ENCODE measurements at regions not wholly inside any gene's neighbourhood (a gene's known extent, or its start where the extent isn't known, plus 50 kb on each side); places are given as distances from the start of the nearest gene placed in this dataset.
"Not testable (repeated sequence)": the region's sequence is repeated elsewhere in the genome, so short reads cannot be mapped to it uniquely, and the experiment has no call there.

- H3K36me3 ChIP-seq (ENCODE audit: control insufficient read depth in 2 of 2, extremely low read depth in 1 of 2, insufficient read depth in 2 of 2, low read length in 2 of 2); H2AFZ ChIP-seq (ENCODE audit: low read depth, low read length); H3K27ac ChIP-seq (ENCODE audit: insufficient read depth, low read depth, low read length); H3K4me3 ChIP-seq (replicated peaks in 1 of 3; ENCODE audit: insufficient read depth in 1 of 3, low read depth in 1 of 3, low read length in 3 of 3); H3K4me1 ChIP-seq (ENCODE audit: control insufficient read depth, extremely low read depth, insufficient read depth, low read length); H4K20me1 ChIP-seq (replicated peaks; ENCODE audit: control insufficient read depth, extremely low read depth, insufficient read depth, low read length); POLR2A ChIA-PET; DNase-seq (ENCODE audit: low read depth, low spot score); dilution Hi-C loops (cut with MboI; ENCODE audit: extremely low pct_ligation_motif_present, low sequenced_read_pairs); CTCF ChIA-PET; H3K27me3 ChIP-seq (ENCODE audit: control insufficient read depth in 2 of 2, insufficient read depth in 2 of 2, low read length in 2 of 2); H3K4me2 ChIP-seq (ENCODE audit: insufficient read depth, low read length); BruUV-seq (replicated peaks); H3K9ac ChIP-seq (replicated peaks; ENCODE audit: extremely low read depth, insufficient read depth, low read length); H3K9me1 ChIP-seq (replicated peaks; ENCODE audit: control insufficient read depth, extremely low read depth, insufficient read depth, low read length); FAIRE-seq; H3K9me3 ChIP-seq (replicated peaks; ENCODE audit: control insufficient read depth, insufficient read depth, low read length); intact Hi-C loops (cut with micrococcal nuclease); H3K79me2 ChIP-seq (ENCODE audit: control insufficient read depth, insufficient read depth, low read length): not testable (repeated sequence)
Observed at GRCh38 chr9:38904719-38905118, 184.8 kb upstream of the FAM240B start.

GRCh38 chr9:38901534-38902177, 181.7 kb upstream of the FAM240B start:
- H3K9me3 ChIP-seq (replicated peaks; ENCODE audit: control insufficient read depth, insufficient read depth, low read length); H4K20me1 ChIP-seq (replicated peaks; ENCODE audit: control insufficient read depth, extremely low read depth, insufficient read depth, low read length); H3K4me1 ChIP-seq (ENCODE audit: control insufficient read depth, extremely low read depth, insufficient read depth, low read length); H3K9ac ChIP-seq (replicated peaks; ENCODE audit: extremely low read depth, insufficient read depth, low read length); DNase-seq (ENCODE audit: low read depth, low spot score); FAIRE-seq; intact Hi-C loops (cut with micrococcal nuclease); H3K9me1 ChIP-seq (replicated peaks; ENCODE audit: control insufficient read depth, extremely low read depth, insufficient read depth, low read length); dilution Hi-C loops (cut with MboI; ENCODE audit: extremely low pct_ligation_motif_present, low sequenced_read_pairs); H3K79me2 ChIP-seq (ENCODE audit: control insufficient read depth, insufficient read depth, low read length); H3K27ac ChIP-seq (ENCODE audit: insufficient read depth, low read depth, low read length); BruUV-seq (replicated peaks); CTCF ChIA-PET; POLR2A ChIA-PET; H3K27me3 ChIP-seq (ENCODE audit: control insufficient read depth in 2 of 2, insufficient read depth in 2 of 2, low read length in 2 of 2); H3K4me3 ChIP-seq (replicated peaks in 1 of 3; ENCODE audit: insufficient read depth in 1 of 3, low read depth in 1 of 3, low read length in 3 of 3); H2AFZ ChIP-seq (ENCODE audit: low read depth, low read length); H3K4me2 ChIP-seq (ENCODE audit: insufficient read depth, low read length); H3K36me3 ChIP-seq (ENCODE audit: control insufficient read depth in 2 of 2, extremely low read depth in 1 of 2, insufficient read depth in 2 of 2, low read length in 2 of 2): not testable (repeated sequence)

DNA sequence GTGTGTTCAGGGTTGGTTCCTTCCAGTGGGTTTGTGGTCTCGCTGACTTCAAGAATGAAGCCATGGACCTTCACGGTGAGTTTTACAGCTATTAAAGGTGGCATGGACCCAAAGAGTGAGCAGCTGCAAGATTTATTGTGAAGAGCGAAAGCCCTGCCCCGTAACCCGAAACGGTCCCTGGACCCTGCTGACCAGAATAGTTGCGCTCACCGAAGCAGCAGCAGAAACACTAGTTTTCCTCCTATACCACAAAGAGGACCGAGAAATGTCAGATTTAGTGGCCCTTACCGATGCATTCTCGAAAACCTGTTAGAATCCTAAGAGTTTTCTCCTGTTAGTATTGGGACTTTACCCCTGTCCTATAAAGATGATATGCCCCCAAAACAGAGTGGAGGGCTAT, 176.5 kb upstream of the FAM240B start:
- H3K36me3 ChIP-seq (ENCODE audit: control insufficient read depth in 2 of 2, extremely low read depth in 1 of 2, insufficient read depth in 2 of 2, low read length in 2 of 2); CTCF ChIA-PET; H3K27ac ChIP-seq (ENCODE audit: insufficient read depth, low read depth, low read length); H3K9ac ChIP-seq (replicated peaks; ENCODE audit: extremely low read depth, insufficient read depth, low read length); intact Hi-C loops (cut with micrococcal nuclease); H4K20me1 ChIP-seq (replicated peaks; ENCODE audit: control insufficient read depth, extremely low read depth, insufficient read depth, low read length); H3K9me3 ChIP-seq (replicated peaks; ENCODE audit: control insufficient read depth, insufficient read depth, low read length); H3K4me3 ChIP-seq (replicated peaks in 1 of 3; ENCODE audit: insufficient read depth in 1 of 3, low read depth in 1 of 3, low read length in 3 of 3); FAIRE-seq; H3K9me1 ChIP-seq (replicated peaks; ENCODE audit: control insufficient read depth, extremely low read depth, insufficient read depth, low read length); H2AFZ ChIP-seq (ENCODE audit: low read depth, low read length); dilution Hi-C loops (cut with MboI; ENCODE audit: extremely low pct_ligation_motif_present, low sequenced_read_pairs); H3K27me3 ChIP-seq (ENCODE audit: control insufficient read depth in 2 of 2, insufficient read depth in 2 of 2, low read length in 2 of 2); POLR2A ChIA-PET; H3K79me2 ChIP-seq (ENCODE audit: control insufficient read depth, insufficient read depth, low read length); H3K4me2 ChIP-seq (ENCODE audit: insufficient read depth, low read length); DNase-seq (ENCODE audit: low read depth, low spot score); BruUV-seq (replicated peaks); H3K4me1 ChIP-seq (ENCODE audit: control insufficient read depth, extremely low read depth, insufficient read depth, low read length): not testable (repeated sequence)

- H3K4me1 ChIP-seq (ENCODE audit: control insufficient read depth, extremely low read depth, insufficient read depth, low read length); H3K4me2 ChIP-seq (ENCODE audit: insufficient read depth, low read length); H4K20me1 ChIP-seq (replicated peaks; ENCODE audit: control insufficient read depth, extremely low read depth, insufficient read depth, low read length); H3K27me3 ChIP-seq (ENCODE audit: control insufficient read depth in 2 of 2, insufficient read depth in 2 of 2, low read length in 2 of 2); H3K9me1 ChIP-seq (replicated peaks; ENCODE audit: control insufficient read depth, extremely low read depth, insufficient read depth, low read length); H2AFZ ChIP-seq (ENCODE audit: low read depth, low read length); H3K4me3 ChIP-seq (replicated peaks in 1 of 3; ENCODE audit: insufficient read depth in 1 of 3, low read depth in 1 of 3, low read length in 3 of 3); H3K79me2 ChIP-seq (ENCODE audit: control insufficient read depth, insufficient read depth, low read length); CTCF ChIA-PET; H3K36me3 ChIP-seq (ENCODE audit: control insufficient read depth in 2 of 2, extremely low read depth in 1 of 2, insufficient read depth in 2 of 2, low read length in 2 of 2); BruUV-seq (replicated peaks); H3K27ac ChIP-seq (ENCODE audit: insufficient read depth, low read depth, low read length); dilution Hi-C loops (cut with MboI; ENCODE audit: extremely low pct_ligation_motif_present, low sequenced_read_pairs); FAIRE-seq; DNase-seq (ENCODE audit: low read depth, low spot score); H3K9me3 ChIP-seq (replicated peaks; ENCODE audit: control insufficient read depth, insufficient read depth, low read length); H3K9ac ChIP-seq (replicated peaks; ENCODE audit: extremely low read depth, insufficient read depth, low read length); intact Hi-C loops (cut with micrococcal nuclease); POLR2A ChIA-PET: not testable (repeated sequence)
Observed at GRCh38 chr9:38895227-38895626, 175.3 kb upstream of the FAM240B start.
